MM.1S (cell line): ENCODE measurements at regions not wholly inside any gene's neighbourhood (a gene's known extent, or its start where the extent isn't known, plus 50 kb on each side); places are given as distances from the start of the nearest gene placed in this dataset.

Experiments
- EZH2 ChIP-seq: fragments of 300-600 bp; sonication (generic); optimal IDR thresholded peaks from 2 replicates; pipeline ENCODE3; 2017; ENCODE audit warnings: low read depth, mild to moderate bottlenecking, antibody characterized with exemption, low read length, mixed read lengths
- TF ChIP-seq, protein P1 (sequence below): fragments of 300-600 bp; sonication (generic); IDR thresholded peaks from 2 replicates; pipeline ENCODE4 v1.5.1; 2016; ENCODE audit warnings: antibody characterized with exemption, low read length, mixed read lengths

GRCh38 chr9:136596630-136597031 lies 50.8 kb upstream of the NOTCH1 start:
- TF ChIP-seq, protein P1, sequence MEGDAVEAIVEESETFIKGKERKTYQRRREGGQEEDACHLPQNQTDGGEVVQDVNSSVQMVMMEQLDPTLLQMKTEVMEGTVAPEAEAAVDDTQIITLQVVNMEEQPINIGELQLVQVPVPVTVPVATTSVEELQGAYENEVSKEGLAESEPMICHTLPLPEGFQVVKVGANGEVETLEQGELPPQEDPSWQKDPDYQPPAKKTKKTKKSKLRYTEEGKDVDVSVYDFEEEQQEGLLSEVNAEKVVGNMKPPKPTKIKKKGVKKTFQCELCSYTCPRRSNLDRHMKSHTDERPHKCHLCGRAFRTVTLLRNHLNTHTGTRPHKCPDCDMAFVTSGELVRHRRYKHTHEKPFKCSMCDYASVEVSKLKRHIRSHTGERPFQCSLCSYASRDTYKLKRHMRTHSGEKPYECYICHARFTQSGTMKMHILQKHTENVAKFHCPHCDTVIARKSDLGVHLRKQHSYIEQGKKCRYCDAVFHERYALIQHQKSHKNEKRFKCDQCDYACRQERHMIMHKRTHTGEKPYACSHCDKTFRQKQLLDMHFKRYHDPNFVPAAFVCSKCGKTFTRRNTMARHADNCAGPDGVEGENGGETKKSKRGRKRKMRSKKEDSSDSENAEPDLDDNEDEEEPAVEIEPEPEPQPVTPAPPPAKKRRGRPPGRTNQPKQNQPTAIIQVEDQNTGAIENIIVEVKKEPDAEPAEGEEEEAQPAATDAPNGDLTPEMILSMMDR, result no peak
- TF ChIP-seq EZH2, result no peak
